ENCODE measurements at regions not wholly inside any gene's neighbourhood (a gene's known extent, or its start where the extent isn't known, plus 50 kb on each side); places are given as distances from the start of the nearest gene placed in this dataset.

DNA sequence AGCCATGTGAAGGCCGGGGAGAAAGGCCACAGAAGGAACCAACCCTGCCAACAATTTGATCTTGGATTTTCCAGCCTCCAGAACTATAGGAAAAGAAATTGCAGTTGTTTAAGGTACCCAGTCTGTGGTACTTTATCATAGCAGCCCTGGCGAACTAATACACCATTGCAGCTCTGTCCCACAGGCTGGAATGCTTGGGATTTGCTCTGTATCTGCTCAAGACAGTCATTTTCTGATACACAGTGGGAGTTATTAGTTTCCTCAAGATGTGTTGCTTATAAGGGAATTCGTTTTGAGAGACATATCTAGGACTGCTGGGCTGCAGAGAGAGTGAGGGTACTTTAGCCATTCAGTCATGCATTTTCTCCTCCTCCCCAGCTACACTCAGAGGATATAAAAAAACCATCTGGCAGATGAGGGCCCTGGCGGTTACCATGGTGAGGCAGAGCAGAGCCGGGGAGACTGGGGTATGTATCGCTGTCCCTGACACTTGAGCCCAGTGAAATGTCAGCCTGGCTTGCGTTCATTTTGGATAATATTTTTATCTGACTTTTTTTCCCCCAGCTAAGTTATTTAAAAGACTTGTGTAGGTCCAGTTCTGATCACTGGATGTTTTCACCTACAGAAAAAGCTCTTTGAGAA lies 104.6 kb downstream of the DIRAS3 start:
- no peak overlapping the region for H3K23ac ChIP-seq (ENCODE audit: low read length)
- no peaks in the 10 kb centered on the region for H3K79me2 ChIP-seq (ENCODE audit: control insufficient read depth, insufficient read depth, low read length, poor library complexity)

DNA sequence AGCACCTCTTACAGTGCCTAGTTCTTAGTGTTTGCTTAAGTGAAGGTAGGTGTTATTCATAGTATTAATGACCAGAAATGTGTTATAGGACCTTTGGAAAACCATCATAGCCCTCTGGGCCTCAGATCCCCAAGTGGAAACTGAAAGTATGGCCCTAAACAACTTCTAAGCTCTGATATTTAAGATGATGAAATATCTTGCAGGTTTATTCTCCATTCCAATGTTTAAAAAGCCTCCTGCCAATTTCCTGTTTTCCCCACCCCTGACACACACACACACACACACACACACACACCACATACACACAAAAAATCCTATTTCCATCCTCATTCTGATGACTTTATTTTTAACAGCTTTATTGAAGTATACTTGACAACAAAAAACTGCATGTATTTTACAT lies 108.2 kb downstream of the DIRAS3 start:
- Histone ChIP-seq H3K79me2 (ENCODE audit: control insufficient read depth, insufficient read depth, low read length, poor library complexity) (no peaks in the 10 kb centered on the region), H3K9me3 (ENCODE audit: insufficient read depth, low read depth, low read length) (no peaks in the 10 kb centered on the region)

More for the DNA sequence above, 104.6 kb downstream of the DIRAS3 start:
- Histone ChIP-seq H3K14ac (ENCODE audit: low read length) (no peak overlapping the region), H3K27ac (ENCODE audit: low read depth, low read length) (no peak overlapping the region), H2BK120ac (ENCODE audit: insufficient read depth, low read length, poor library complexity) (no peak overlapping the region), H2BK12ac (ENCODE audit: low read length) (no peak overlapping the region), H3K4me2 (ENCODE audit: low read length) (no peak overlapping the region), H4K12ac (ENCODE audit: low read depth, low read length) (no peak overlapping the region), H3K9ac (ENCODE audit: low read length) (no peak overlapping the region), H2BK5ac (ENCODE audit: low read depth, low read length, poor library complexity) (no peak overlapping the region), H4K91ac (ENCODE audit: low read depth, low read length) (no peak overlapping the region), H2AFZ (ENCODE audit: insufficient read depth, low read length, poor library complexity) (no peak overlapping the region), H4K8ac (ENCODE audit: low read depth, low read length) (no peak overlapping the region), H3K4ac (ENCODE audit: low read depth, low read length) (no peak overlapping the region), H3K18ac (ENCODE audit: low read length) (no peak overlapping the region), H3K36me3 (ENCODE audit: control insufficient read depth in 1 of 2, insufficient read depth in 2 of 2, low read length in 2 of 2) (no peaks in the 10 kb centered on the region), H3K4me1 (ENCODE audit: control insufficient read depth in 1 of 2, insufficient read depth in 2 of 2, low read length in 2 of 2) (peaks cover 0 to 5% of the 10 kb centered on the region in 2 experiments), H3K9me3 (ENCODE audit: insufficient read depth, low read depth, low read length) (no peaks in the 10 kb centered on the region), H3K4me3 (ENCODE audit: low read depth, low read length) (no peak overlapping the region), H2AK5ac (ENCODE audit: low read length) (no peak overlapping the region), H3K79me1 (ENCODE audit: low read length) (no peaks in the 10 kb centered on the region), H3K27me3 (ENCODE audit: insufficient read depth, low read length) (no peaks in the 10 kb centered on the region)
- DNase-seq = no peak
- WGBS (ENCODE audit: extremely low coverage, insufficient coverage, insufficient read length) = no CpG with 5 or more reads among the region's 7 CpGs

DNA sequence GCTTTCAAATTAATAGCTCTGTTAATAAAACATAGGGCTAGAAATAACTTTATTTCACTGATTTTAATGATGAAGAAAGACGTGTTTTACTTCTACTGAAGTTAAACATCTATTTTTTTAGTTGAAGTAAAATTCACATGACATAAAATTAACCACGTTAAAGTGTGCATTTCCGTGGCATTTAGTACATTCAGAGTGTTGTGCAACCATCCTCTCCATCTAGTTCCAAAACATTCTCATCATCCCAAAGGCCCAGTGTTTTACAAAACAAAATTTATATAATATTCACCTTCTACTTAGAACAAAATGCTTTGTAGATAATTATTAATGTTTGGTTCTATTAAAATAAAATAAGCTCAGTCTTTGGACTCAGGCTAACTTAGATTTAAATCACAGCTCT lies 108.5 kb upstream of the GNG12 start:
- Histone ChIP-seq H3K4me3 (ENCODE audit: low read depth, low read length) (no peak overlapping the region), H3K14ac (ENCODE audit: low read length) (no peak overlapping the region), H3K4me2 (ENCODE audit: low read length) (no peak overlapping the region), H2BK120ac (ENCODE audit: insufficient read depth, low read length, poor library complexity) (no peak overlapping the region), H3K79me2 (ENCODE audit: control insufficient read depth, insufficient read depth, low read length, poor library complexity) (no peaks in the 10 kb centered on the region), H3K27me3 (ENCODE audit: insufficient read depth, low read length) (no peaks in the 10 kb centered on the region), H2BK5ac (ENCODE audit: low read depth, low read length, poor library complexity) (no peak overlapping the region), H4K8ac (ENCODE audit: low read depth, low read length) (no peak overlapping the region), H3K9me3 (ENCODE audit: insufficient read depth, low read depth, low read length) (no peaks in the 10 kb centered on the region), H3K27ac (ENCODE audit: low read depth, low read length) (no peak overlapping the region), H3K18ac (ENCODE audit: low read length) (no peak overlapping the region), H4K12ac (ENCODE audit: low read depth, low read length) (no peak overlapping the region), H3K4ac (ENCODE audit: low read depth, low read length) (no peak overlapping the region), H3K36me3 (ENCODE audit: control insufficient read depth in 1 of 2, insufficient read depth in 2 of 2, low read length in 2 of 2) (no peaks in the 10 kb centered on the region), H2BK12ac (ENCODE audit: low read length) (no peak overlapping the region), H3K9ac (ENCODE audit: low read length) (no peak overlapping the region), H3K4me1 (ENCODE audit: control insufficient read depth in 1 of 2, insufficient read depth in 2 of 2, low read length in 2 of 2) (peaks cover 2 to 6% of the 10 kb centered on the region in 2 experiments), H3K79me1 (ENCODE audit: low read length) (peaks cover 4% of the 10 kb centered on the region), H2AFZ (ENCODE audit: insufficient read depth, low read length, poor library complexity) (no peak overlapping the region), H2AK5ac (ENCODE audit: low read length) (no peak overlapping the region), H3K23ac (ENCODE audit: low read length) (no peak overlapping the region), H4K91ac (ENCODE audit: low read depth, low read length) (no peak overlapping the region)
- no peak for DNase-seq
- no CpG with 5 or more reads among the region's 3 CpGs for WGBS (ENCODE audit: extremely low coverage, insufficient coverage, insufficient read length)

More for the DNA sequence above, 108.2 kb downstream of the DIRAS3 start:
- no peak for DNase-seq
- H3K14ac ChIP-seq (ENCODE audit: low read length) = no peak overlapping the region
- no peak overlapping the region for H3K9ac ChIP-seq (ENCODE audit: low read length)
- no peak overlapping the region for H2BK120ac ChIP-seq (ENCODE audit: insufficient read depth, low read length, poor library complexity)
- H3K27ac ChIP-seq (ENCODE audit: low read depth, low read length) = no peak overlapping the region
- H2BK5ac ChIP-seq (ENCODE audit: low read depth, low read length, poor library complexity) = no peak overlapping the region
- H3K4me3 ChIP-seq (ENCODE audit: low read depth, low read length) = no peak overlapping the region
- no peak overlapping the region for H2BK12ac ChIP-seq (ENCODE audit: low read length)
- H3K27me3 ChIP-seq (ENCODE audit: insufficient read depth, low read length) = no peaks in the 10 kb centered on the region
- no peak overlapping the region for H2AK5ac ChIP-seq (ENCODE audit: low read length)
- no peak overlapping the region for H2AFZ ChIP-seq (ENCODE audit: insufficient read depth, low read length, poor library complexity)
- H4K12ac ChIP-seq (ENCODE audit: low read depth, low read length) = no peak overlapping the region
- peaks cover 2 to 6% of the 10 kb centered on the region in 2 experiments for H3K4me1 ChIP-seq (ENCODE audit: control insufficient read depth in 1 of 2, insufficient read depth in 2 of 2, low read length in 2 of 2)
- H4K91ac ChIP-seq (ENCODE audit: low read depth, low read length) = no peak overlapping the region
- H3K23ac ChIP-seq (ENCODE audit: low read length) = no peak overlapping the region
- no peaks in the 10 kb centered on the region for H3K36me3 ChIP-seq (ENCODE audit: control insufficient read depth in 1 of 2, insufficient read depth in 2 of 2, low read length in 2 of 2)
- no peak overlapping the region for H3K18ac ChIP-seq (ENCODE audit: low read length)
- H3K4me2 ChIP-seq (ENCODE audit: low read length) = no peak overlapping the region
- H3K79me1 ChIP-seq (ENCODE audit: low read length) = peaks cover 4% of the 10 kb centered on the region
- no peak overlapping the region for H3K4ac ChIP-seq (ENCODE audit: low read depth, low read length)
- H4K8ac ChIP-seq (ENCODE audit: low read depth, low read length) = no peak overlapping the region

DNA sequence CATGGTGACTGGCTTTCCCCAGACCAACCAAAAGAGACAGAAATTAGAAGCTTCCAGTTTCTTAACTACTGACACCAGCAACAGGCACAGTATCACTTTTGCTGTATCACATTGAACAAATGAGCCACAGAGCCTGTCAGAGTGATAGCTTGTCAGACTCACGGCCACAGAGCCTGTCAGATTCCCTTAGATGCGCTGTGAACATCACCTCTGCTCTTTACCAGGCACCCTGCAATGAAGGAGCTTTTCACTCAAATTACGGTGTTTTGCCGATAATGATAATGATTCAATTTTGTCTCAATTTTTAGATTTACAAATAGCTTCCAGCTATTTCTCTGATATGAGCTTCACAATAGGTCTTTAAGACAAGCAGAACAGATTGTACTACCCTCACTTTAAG lies 107.9 kb upstream of the GNG12 start:
- Histone ChIP-seq H3K4ac (ENCODE audit: low read depth, low read length) (no peak overlapping the region), H3K36me3 (ENCODE audit: control insufficient read depth in 1 of 2, insufficient read depth in 2 of 2, low read length in 2 of 2) (no peaks in the 10 kb centered on the region), H2BK12ac (ENCODE audit: low read length) (no peak overlapping the region), H4K12ac (ENCODE audit: low read depth, low read length) (no peak overlapping the region), H3K4me2 (ENCODE audit: low read length) (no peak overlapping the region), H3K4me3 (ENCODE audit: low read depth, low read length) (no peak overlapping the region), H3K23ac (ENCODE audit: low read length) (no peak overlapping the region), H2AK5ac (ENCODE audit: low read length) (no peak overlapping the region), H3K9me3 (ENCODE audit: insufficient read depth, low read depth, low read length) (no peaks in the 10 kb centered on the region), H4K8ac (ENCODE audit: low read depth, low read length) (no peak overlapping the region), H4K91ac (ENCODE audit: low read depth, low read length) (no peak overlapping the region), H3K9ac (ENCODE audit: low read length) (no peak overlapping the region), H3K79me2 (ENCODE audit: control insufficient read depth, insufficient read depth, low read length, poor library complexity) (no peaks in the 10 kb centered on the region), H2BK120ac (ENCODE audit: insufficient read depth, low read length, poor library complexity) (no peak overlapping the region), H2AFZ (ENCODE audit: insufficient read depth, low read length, poor library complexity) (no peak overlapping the region), H3K4me1 (ENCODE audit: control insufficient read depth in 1 of 2, insufficient read depth in 2 of 2, low read length in 2 of 2) (peaks cover 2 to 6% of the 10 kb centered on the region in 2 experiments), H2BK5ac (ENCODE audit: low read depth, low read length, poor library complexity) (no peak overlapping the region), H3K18ac (ENCODE audit: low read length) (no peak overlapping the region), H3K27ac (ENCODE audit: low read depth, low read length) (no peak overlapping the region), H3K27me3 (ENCODE audit: insufficient read depth, low read length) (no peaks in the 10 kb centered on the region), H3K14ac (ENCODE audit: low read length) (no peak overlapping the region), H3K79me1 (ENCODE audit: low read length) (peaks cover 4% of the 10 kb centered on the region)
- WGBS (ENCODE audit: extremely low coverage, insufficient coverage, insufficient read length) = no CpG with 5 or more reads among the region's 4 CpGs
- DNase-seq = no peak
